HL-60 (cell line): ENCODE measurements at regions not wholly inside any gene's neighbourhood (a gene's known extent, or its start where the extent isn't known, plus 50 kb on each side); places are given as distances from the start of the nearest gene placed in this dataset.

Experiments used
- GABPA ChIP-seq: IDR thresholded peaks from 2 replicates; pipeline ENCODE4 v1.6.1; 2012; ENCODE audit warnings: low read depth
- POLR2AphosphoS5 ChIP-seq: IDR thresholded peaks from 2 replicates; pipeline ENCODE4 v1.6.1; 2012; ENCODE audit warnings: low read depth
- SPI1 ChIP-seq: IDR thresholded peaks from 2 replicates; pipeline ENCODE4 v1.6.1; 2012; ENCODE audit warnings: low read depth, mild to moderate bottlenecking, borderline replicate concordance
- TF ChIP-seq, protein P1 (sequence below): IDR thresholded peaks from one replicate; pipeline ENCODE4 v1.5.1; 2011; ENCODE audit warnings: low read length, control low read depth, inconsistent platforms; ENCODE audit not compliant: insufficient read depth

DNA sequence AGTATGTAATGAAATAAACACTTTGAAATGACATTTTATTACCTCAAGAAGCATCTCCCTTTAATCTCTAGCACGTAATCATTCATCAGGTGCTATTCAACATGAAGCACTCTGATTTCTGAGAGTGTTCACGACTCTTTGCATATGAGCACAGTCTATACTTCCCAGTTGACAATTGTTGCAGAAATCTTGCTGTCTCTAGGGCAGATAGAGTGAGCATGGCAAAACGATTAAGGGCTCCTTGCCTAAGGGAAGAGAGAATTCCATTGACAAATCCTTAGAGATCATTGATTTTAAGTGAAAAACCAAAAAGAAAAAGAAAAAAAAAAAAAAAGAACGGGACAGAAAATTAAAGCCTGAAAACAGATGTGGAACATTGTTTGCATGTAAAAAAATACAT lies 107.6 kb downstream of the C12orf50 start:
- TF ChIP-seq, protein P1, sequence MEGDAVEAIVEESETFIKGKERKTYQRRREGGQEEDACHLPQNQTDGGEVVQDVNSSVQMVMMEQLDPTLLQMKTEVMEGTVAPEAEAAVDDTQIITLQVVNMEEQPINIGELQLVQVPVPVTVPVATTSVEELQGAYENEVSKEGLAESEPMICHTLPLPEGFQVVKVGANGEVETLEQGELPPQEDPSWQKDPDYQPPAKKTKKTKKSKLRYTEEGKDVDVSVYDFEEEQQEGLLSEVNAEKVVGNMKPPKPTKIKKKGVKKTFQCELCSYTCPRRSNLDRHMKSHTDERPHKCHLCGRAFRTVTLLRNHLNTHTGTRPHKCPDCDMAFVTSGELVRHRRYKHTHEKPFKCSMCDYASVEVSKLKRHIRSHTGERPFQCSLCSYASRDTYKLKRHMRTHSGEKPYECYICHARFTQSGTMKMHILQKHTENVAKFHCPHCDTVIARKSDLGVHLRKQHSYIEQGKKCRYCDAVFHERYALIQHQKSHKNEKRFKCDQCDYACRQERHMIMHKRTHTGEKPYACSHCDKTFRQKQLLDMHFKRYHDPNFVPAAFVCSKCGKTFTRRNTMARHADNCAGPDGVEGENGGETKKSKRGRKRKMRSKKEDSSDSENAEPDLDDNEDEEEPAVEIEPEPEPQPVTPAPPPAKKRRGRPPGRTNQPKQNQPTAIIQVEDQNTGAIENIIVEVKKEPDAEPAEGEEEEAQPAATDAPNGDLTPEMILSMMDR: no peak
- TF ChIP-seq POLR2AphosphoS5: no peak
- no peak for TF ChIP-seq GABPA
- no peak for TF ChIP-seq SPI1
